Coronary artery (tissue), 2 donors: ENCODE measurements at regions not wholly inside any gene's neighbourhood (a gene's known extent, or its start where the extent isn't known, plus 50 kb on each side); places are given as distances from the start of the nearest gene placed in this dataset.

Experiments
- DNase-seq: peaks from one replicate; pipeline ENCODE4 v3.0.0-alpha.2; 2017; ENCODE audit warnings: low spot score
- H3K27ac ChIP-seq, 2 donors: fragments of 200-600 bp; sonication (generic); one replicate each; pipeline ENCODE4 v1.5.1; 2016 to 2019
- H3K4me3 ChIP-seq: fragments of 200-600 bp; sonication (generic); 2 replicates; pipeline ENCODE4 v1.5.1; 2016; ENCODE audit warnings: mild to moderate bottlenecking, moderate library complexity
- TF ChIP-seq, protein P1 (sequence below): fragments of 200-600 bp; sonication (generic); IDR thresholded peaks from one replicate; pipeline ENCODE4 v1.5.1; 2019; ENCODE audit warnings: antibody characterized with exemption

DNA sequence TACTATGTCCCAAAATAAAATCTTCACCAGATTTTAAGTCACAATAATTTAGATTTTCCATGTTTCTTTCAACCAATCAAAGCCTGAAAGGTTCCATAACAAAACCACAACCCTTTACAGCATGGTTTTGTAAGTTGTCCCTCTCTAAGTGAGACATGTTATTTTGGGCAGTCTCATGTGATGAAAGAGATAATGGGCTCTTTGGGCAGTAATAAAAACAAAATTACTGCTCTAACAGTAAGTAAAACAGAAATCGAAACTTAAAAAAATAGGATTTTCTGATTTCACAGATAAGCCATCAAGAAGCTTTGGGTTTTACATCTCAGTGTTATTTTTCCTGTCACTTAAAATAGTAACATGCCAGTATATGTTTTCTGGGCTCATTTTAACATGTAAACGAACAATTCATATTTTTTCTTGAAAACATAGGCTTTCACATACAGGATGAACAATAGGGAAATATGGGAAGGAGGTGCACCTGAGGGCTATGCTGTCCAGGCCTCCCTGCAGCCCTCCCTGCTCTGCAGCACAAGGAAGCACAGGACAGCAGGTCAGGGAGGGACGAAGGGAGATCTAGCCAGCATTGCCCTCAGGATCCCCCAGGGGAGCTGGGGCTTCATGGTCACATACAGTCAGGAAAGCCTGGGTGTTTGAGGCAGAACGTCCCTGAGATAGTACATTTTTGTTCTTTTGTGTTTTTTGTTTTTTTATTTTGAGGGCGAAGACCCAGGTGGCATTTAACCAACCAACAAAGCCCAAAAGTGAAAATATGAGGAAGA is 157.4 kb downstream of the SHOX2 start:
- peak overlapping the region; percentile 6 for H3K4me3 ChIP-seq
- DNase-seq = no peak
- TF ChIP-seq, protein P1, sequence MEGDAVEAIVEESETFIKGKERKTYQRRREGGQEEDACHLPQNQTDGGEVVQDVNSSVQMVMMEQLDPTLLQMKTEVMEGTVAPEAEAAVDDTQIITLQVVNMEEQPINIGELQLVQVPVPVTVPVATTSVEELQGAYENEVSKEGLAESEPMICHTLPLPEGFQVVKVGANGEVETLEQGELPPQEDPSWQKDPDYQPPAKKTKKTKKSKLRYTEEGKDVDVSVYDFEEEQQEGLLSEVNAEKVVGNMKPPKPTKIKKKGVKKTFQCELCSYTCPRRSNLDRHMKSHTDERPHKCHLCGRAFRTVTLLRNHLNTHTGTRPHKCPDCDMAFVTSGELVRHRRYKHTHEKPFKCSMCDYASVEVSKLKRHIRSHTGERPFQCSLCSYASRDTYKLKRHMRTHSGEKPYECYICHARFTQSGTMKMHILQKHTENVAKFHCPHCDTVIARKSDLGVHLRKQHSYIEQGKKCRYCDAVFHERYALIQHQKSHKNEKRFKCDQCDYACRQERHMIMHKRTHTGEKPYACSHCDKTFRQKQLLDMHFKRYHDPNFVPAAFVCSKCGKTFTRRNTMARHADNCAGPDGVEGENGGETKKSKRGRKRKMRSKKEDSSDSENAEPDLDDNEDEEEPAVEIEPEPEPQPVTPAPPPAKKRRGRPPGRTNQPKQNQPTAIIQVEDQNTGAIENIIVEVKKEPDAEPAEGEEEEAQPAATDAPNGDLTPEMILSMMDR = no peak

DNA sequence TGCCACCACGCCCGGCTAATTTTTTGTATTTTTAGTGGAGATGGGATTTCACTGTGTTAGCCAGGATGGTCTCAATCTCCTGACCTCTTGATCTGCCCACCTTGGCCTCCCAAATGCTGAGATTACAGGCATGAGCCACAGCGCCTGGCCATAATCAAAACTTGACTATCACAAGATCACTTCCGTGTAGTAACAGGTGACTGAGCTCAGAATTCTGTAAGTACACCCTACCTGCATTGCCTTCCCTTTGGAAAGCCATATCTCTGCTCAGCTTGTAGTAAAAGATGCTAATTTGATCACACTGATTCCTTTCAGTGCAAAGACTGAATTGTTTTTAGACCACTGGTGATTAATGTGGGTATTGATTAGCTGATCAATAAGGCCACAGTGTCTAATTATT is 167.1 kb downstream of the SHOX2 start:
- no peak overlapping the region for H3K4me3 ChIP-seq
- H3K27ac ChIP-seq = no peak overlapping the region
- no peak for DNase-seq
- TF ChIP-seq, protein P1 = no peak

More for the DNA sequence above, 157.4 kb downstream of the SHOX2 start:
- H3K27ac ChIP-seq = peak overlapping the region in 1 of 2 donors; percentile 17

- H3K27ac ChIP-seq = no peak overlapping the region
- no peak overlapping the region for H3K4me3 ChIP-seq
- DNase-seq = no peak
- TF ChIP-seq, protein P1 = no peak
Observed at GRCh38 chr3:157938154-157938779, 168.0 kb downstream of the SHOX2 start.

- DNase-seq = no peak
- TF ChIP-seq, protein P1 = no peak
- H3K27ac ChIP-seq = no peak overlapping the region
- H3K4me3 ChIP-seq = no peak overlapping the region
Observed at GRCh38 chr3:157931517-157931916, 174.7 kb downstream of the SHOX2 start.

DNA sequence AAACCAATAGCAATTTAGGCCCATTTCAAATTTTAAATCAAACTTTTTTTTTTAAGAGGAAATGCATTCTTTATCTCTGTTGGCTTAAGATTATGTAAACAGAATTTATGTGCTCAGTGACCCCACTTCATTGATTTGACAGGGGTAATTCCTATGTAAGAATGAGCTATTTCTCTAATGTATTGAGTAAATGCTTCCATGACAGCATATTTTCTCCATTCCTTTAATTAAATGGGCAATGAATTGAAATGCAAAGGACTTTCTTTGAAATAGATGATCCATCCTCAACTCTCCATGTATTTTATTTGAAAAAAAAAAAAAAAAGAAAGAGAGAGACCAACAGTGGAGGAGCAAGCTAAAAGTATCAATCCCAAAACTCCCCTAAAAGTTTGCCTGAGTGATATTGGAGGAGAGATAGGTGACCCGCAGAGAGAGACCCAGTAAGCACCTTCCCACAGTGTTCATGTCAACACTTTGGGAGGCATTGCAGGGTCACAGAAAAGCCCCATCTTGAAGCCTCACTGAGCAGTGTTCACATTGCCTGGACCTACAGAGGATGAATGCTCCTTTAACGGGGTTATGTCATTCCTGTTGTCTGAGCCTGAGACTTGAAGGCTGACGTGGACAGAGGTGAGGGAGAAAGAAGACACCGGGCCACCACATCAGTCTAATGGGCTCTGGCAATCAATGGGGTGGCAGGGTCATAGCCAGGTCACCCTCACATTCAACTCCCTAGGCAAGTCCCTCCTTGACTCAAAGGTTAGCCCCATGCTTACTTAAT is 176.0 kb downstream of the SHOX2 start:
- TF ChIP-seq, protein P1 = no peak
- Histone ChIP-seq H3K27ac (no peak overlapping the region), H3K4me3 (no peak overlapping the region)
- no peak for DNase-seq

DNA sequence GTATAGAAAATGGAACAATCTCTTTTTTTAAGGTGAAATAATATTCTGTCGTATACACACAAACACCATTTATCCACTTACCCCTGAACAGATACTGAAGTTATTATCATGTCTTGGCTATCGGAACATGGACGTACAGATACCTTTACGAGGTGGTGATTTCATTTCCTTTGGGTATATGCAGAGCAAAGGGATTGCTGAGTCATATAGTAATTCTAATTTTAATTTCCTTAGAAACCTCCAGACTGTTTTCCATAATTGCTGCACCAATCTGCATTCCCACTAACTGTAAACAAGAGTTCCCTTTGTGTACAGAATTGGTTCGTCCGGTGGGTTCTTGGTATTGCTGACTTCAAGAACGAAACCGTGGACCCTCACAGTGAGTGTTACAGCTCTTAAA is 179.4 kb downstream of the SHOX2 start:
- no peak overlapping the region for H3K27ac ChIP-seq
- no peak overlapping the region for H3K4me3 ChIP-seq
- TF ChIP-seq, protein P1 = no peak

More for the DNA sequence above, 179.4 kb downstream of the SHOX2 start:
- DNase-seq = no peak
